Vagina (tissue), 2 donors: ENCODE measurements at regions not wholly inside any gene's neighbourhood (a gene's known extent, or its start where the extent isn't known, plus 50 kb on each side); places are given as distances from the start of the nearest gene placed in this dataset.

Experiments used
- DNase-seq, 2 donors: peaks; one replicate each; pipeline ENCODE4 v3.0.0-alpha.2; 2017; ENCODE audit errors: extremely low spot score in 2 of 2
- H3K27ac ChIP-seq: fragments of 200-600 bp; sonication (generic); one replicate; pipeline ENCODE4 v1.5.1; 2019
- H3K27me3 ChIP-seq: fragments of 200-600 bp; sonication (generic); one replicate; pipeline ENCODE4 v1.5.1; 2019
- H3K36me3 ChIP-seq, 2 donors: fragments of 200-600 bp; sonication (generic); one replicate each; pipeline ENCODE4 v1.5.1; 2017 to 2019
- H3K4me1 ChIP-seq: fragments of 200-600 bp; sonication (generic); one replicate; pipeline ENCODE4 v1.5.1; 2019
- H3K4me3 ChIP-seq, 2 donors: fragments of 200-600 bp; sonication (generic); 1 replicate in 1 of 2; 2 replicates in 1 of 2; pipeline ENCODE4 v1.5.1; 2016 to 2019
- H3K9me3 ChIP-seq: fragments of 200-600 bp; sonication (generic); one replicate; pipeline ENCODE4 v1.5.1; 2019
- POLR2A ChIP-seq, 2 donors: fragments of 450-650 bp; IDR thresholded peaks; one replicate each; pipeline ENCODE4 v1.6.1; 2017; ENCODE audit warnings: antibody characterized with exemption in 2 of 2, mild to moderate bottlenecking in 2 of 2, moderate library complexity in 2 of 2
- POLR2AphosphoS5 ChIP-seq, 2 donors: sonication (generic); formaldehyde crosslinking; IDR thresholded peaks; one replicate each; pipeline ENCODE4 v1.9.0; 2017; ENCODE audit warnings: antibody characterized with exemption in 2 of 2, mild to moderate bottlenecking in 2 of 2, low read depth in 1 of 2; ENCODE audit not compliant: insufficient read depth in 1 of 2
- intact Hi-C: fragments of 100-400 bp; cut with DNase I; formaldehyde crosslinking; loops from one replicate; pipeline ENCODE4 v1.15.1; 2023
- TF ChIP-seq, protein P1 (sequence below), 3 experiments: fragments of 450-650 bp in 2 of 3; fragments of 200-600 bp in 1 of 3; sonication (generic) in 1 of 3; IDR thresholded peaks; one replicate each; pipeline ENCODE4 v1.5.1; 2017 to 2019; ENCODE audit warnings: antibody characterized with exemption in 3 of 3, mild to moderate bottlenecking in 2 of 3, moderate library complexity in 2 of 3

DNA sequence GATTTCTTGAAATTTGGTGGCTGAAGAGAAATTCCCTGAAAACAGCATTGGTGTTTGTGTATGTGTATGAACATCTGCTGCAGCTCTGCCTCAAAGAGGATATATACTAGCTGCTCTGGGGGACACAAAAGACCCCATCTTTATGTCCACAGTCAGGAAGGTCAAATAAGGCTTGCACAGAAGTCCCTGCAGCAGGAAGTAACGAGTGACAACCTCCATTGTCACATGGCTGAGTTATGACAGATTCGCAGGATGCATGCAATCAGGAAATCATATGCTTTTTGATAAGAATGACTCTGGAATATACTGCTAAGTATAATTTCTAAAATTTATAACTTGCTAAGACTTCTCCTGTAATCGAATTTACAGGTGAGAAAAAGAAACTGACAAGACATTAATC lies 225.9 kb upstream of the CST7 start:
- no peaks in the 10 kb centered on the region for H3K4me1 ChIP-seq
- no peak for DNase-seq
- intact Hi-C loops, result no loop called here
- no peaks in the 10 kb centered on the region for H3K27me3 ChIP-seq
- H3K4me3 ChIP-seq, result no peak overlapping the region
- TF ChIP-seq POLR2AphosphoS5 (IDR thresholded peaks at IDR 0.05; ENCODE audit: insufficient read depth in 1 of 2, low read depth in 1 of 2), result no peak
- TF ChIP-seq POLR2A (IDR thresholded peaks at IDR 0.05), result no peak
- TF ChIP-seq, protein P1, sequence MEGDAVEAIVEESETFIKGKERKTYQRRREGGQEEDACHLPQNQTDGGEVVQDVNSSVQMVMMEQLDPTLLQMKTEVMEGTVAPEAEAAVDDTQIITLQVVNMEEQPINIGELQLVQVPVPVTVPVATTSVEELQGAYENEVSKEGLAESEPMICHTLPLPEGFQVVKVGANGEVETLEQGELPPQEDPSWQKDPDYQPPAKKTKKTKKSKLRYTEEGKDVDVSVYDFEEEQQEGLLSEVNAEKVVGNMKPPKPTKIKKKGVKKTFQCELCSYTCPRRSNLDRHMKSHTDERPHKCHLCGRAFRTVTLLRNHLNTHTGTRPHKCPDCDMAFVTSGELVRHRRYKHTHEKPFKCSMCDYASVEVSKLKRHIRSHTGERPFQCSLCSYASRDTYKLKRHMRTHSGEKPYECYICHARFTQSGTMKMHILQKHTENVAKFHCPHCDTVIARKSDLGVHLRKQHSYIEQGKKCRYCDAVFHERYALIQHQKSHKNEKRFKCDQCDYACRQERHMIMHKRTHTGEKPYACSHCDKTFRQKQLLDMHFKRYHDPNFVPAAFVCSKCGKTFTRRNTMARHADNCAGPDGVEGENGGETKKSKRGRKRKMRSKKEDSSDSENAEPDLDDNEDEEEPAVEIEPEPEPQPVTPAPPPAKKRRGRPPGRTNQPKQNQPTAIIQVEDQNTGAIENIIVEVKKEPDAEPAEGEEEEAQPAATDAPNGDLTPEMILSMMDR (IDR thresholded peaks at IDR 0.05), result no peak
- no peak overlapping the region for H3K27ac ChIP-seq
- H3K36me3 ChIP-seq, result no peaks in the 10 kb centered on the region
- no peaks in the 10 kb centered on the region for H3K9me3 ChIP-seq

DNA sequence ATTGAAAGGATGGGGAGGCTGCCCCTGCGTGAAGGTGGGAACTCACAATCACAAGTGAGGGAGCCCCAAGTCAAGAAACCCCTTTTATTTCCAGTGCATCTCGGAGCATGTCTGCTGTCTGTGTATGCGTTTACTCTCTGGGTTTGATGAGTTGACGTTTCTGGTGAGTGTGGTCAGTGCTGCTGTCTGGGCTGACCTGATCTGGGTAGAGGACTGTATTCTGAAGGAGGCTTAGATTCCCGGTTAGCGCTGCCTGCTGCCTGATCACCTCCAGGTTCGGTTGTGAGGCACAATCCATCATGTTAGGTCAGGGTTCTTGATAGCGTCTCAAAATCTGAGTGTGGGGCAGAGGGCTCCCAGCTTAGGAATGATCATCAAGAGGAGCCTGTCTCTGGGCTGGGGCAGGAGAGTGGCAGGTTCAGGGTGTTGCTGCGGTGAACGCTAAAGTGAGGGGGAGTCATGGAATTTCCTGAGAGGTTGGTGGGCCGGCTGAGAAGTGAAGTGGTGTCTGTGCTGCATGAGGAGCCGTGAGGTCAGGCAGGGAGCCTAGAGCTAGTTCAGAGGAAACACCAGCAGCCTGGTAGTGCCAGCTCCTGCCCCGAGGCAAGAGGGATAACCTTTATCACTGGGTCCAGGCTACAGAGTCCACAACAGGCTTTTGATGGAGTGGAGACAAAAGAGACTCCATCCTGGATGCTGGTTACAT lies 225.3 kb upstream of the CST7 start:
- Histone ChIP-seq H3K4me1 (no peaks in the 10 kb centered on the region), H3K4me3 (no peak overlapping the region), H3K27ac (no peak overlapping the region), H3K36me3 (no peaks in the 10 kb centered on the region), H3K9me3 (no peaks in the 10 kb centered on the region), H3K27me3 (no peaks in the 10 kb centered on the region)
- intact Hi-C loops, result no loop called here
- DNase-seq, result peak in 1 of 2 donors; percentile 62
- no peak for TF ChIP-seq POLR2A (IDR thresholded peaks at IDR 0.05)
- TF ChIP-seq, protein P1 (IDR thresholded peaks at IDR 0.05), result no peak
- no peak for TF ChIP-seq POLR2AphosphoS5 (IDR thresholded peaks at IDR 0.05; ENCODE audit: insufficient read depth in 1 of 2, low read depth in 1 of 2)

DNA sequence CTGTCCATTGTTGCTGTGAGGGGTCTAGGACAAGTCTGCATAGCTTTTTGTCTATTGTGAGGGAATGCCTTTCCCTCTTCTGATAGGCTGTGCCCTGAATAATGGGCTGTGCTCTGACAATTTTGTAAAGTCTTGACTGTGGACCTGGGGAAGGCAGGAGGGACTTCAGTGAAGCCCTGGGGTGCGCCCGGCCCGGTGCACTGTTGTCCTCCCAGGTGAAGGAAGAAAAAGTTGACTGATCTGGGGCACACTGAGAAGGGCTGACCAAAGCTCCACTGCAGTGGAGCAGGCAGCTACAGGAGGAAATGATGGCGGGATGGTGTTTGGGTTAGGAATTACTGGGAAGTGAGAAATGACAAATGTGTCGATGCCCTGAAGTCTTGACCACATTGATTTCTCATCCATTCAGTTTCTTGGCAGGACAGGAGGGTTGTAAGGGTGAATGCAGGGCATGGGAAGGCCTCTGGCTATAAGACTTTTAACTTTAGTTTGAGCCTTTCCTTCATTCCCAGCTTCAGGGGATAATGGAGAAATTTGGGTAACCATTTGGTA lies 224.0 kb upstream of the CST7 start:
- no peak for TF ChIP-seq POLR2AphosphoS5 (IDR thresholded peaks at IDR 0.05; ENCODE audit: insufficient read depth in 1 of 2, low read depth in 1 of 2)
- no peak for TF ChIP-seq POLR2A (IDR thresholded peaks at IDR 0.05)
- TF ChIP-seq, protein P1 (IDR thresholded peaks at IDR 0.05), result no peak
- no peaks in the 10 kb centered on the region for H3K9me3 ChIP-seq
- H3K36me3 ChIP-seq, result no peaks in the 10 kb centered on the region
- H3K27me3 ChIP-seq, result no peaks in the 10 kb centered on the region
- intact Hi-C loops, result no loop called here
- no peak overlapping the region for H3K4me3 ChIP-seq
- peak in 1 of 2 donors; percentile 56 for DNase-seq
- no peaks in the 10 kb centered on the region for H3K4me1 ChIP-seq
- H3K27ac ChIP-seq, result no peak overlapping the region

- no peak for DNase-seq
- no peak overlapping the region for H3K27ac ChIP-seq
- H3K4me3 ChIP-seq, result no peak overlapping the region
- no peaks in the 10 kb centered on the region for H3K36me3 ChIP-seq
- no peaks in the 10 kb centered on the region for H3K4me1 ChIP-seq
- TF ChIP-seq, protein P1 (IDR thresholded peaks at IDR 0.05), result no peak
- TF ChIP-seq POLR2A (IDR thresholded peaks at IDR 0.05) (no peak), POLR2AphosphoS5 (IDR thresholded peaks at IDR 0.05; ENCODE audit: insufficient read depth in 1 of 2, low read depth in 1 of 2) (no peak)
- H3K9me3 ChIP-seq, result no peaks in the 10 kb centered on the region
- intact Hi-C loops, result no loop called here
- H3K27me3 ChIP-seq, result no peaks in the 10 kb centered on the region
Measured at GRCh38 chr20:24727795-24728194, 221.3 kb upstream of the CST7 start.
